KOPT-K1 (cell line): ENCODE measurements at regions not wholly inside any gene's neighbourhood (a gene's known extent, or its start where the extent isn't known, plus 50 kb on each side); places are given as distances from the start of the nearest gene placed in this dataset.
"Not testable (repeated sequence)": the region's sequence is repeated elsewhere in the genome, so short reads cannot be mapped to it uniquely, and the experiment has no call there.

Experiments used
- H3K27ac ChIP-seq: fragments of 200-600 bp; sonication (generic); 2 replicates; pipeline ENCODE4 v1.5.1; 2016; ENCODE audit warnings: antibody characterized with exemption, mild to moderate bottlenecking, low read depth, low read length; ENCODE audit not compliant: poor library complexity, severe bottlenecking
- H3K36me3 ChIP-seq: fragments of 200-600 bp; sonication (generic); 2 replicates; pipeline ENCODE4 v1.5.1; 2017; ENCODE audit warnings: antibody characterized with exemption, mild to moderate bottlenecking, low read length, moderate library complexity; ENCODE audit not compliant: insufficient read depth
- H3K9me3 ChIP-seq: fragments of 200-600 bp; sonication (generic); 2 replicates; pipeline ENCODE4 v1.5.1; 2017; ENCODE audit warnings: antibody characterized with exemption, low read length, mild to moderate bottlenecking; ENCODE audit not compliant: insufficient read depth, poor library complexity, severe bottlenecking

DNA sequence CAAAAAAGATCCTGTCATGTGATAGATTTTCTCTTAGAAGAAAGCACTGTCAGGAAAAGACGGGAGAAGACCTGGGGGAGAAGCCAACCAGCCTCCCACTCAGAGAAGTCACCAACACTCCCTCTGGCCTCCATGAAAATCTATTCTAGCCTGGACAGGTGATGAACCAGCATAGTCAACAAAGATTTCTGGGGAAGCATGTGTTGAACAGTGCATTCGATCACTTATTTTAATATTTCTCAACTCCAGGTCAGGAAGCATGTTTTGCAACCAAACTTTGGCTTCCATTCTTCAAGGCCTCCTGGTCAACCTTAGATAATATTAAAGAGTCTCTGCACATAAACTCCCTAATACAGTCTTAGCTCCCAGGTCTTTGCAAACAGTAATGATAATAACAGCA, 74.7 kb upstream of the ERCC4 start:
- H3K9me3 ChIP-seq = peaks cover 3% of the 10 kb centered on the region

DNA sequence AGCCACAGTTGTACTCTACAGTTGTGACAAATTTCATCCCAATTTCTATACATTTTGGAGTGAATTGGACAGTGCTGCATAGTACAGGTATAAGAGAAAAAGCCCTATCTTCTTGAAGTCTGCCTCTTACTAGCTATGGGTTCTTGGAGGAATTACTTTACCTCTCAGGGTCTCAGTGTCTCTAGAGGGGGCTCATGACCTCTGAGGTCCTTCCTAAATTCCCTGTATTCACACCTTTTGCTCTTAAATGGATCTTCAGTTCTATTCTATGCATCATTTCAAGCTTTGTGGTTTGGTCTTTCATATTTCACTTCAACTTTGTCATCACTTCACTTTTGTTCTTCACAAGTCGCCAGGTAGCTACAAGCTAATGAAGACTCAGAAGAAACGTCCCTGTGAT, 71.2 kb upstream of the ERCC4 start:
- no peaks in the 10 kb centered on the region for H3K36me3 ChIP-seq
- H3K9me3 ChIP-seq = peaks cover 3% of the 10 kb centered on the region
- no peak overlapping the region for H3K27ac ChIP-seq

More for the DNA sequence above, 74.7 kb upstream of the ERCC4 start:
- Histone ChIP-seq H3K36me3 (no peaks in the 10 kb centered on the region), H3K27ac (no peak overlapping the region)

DNA sequence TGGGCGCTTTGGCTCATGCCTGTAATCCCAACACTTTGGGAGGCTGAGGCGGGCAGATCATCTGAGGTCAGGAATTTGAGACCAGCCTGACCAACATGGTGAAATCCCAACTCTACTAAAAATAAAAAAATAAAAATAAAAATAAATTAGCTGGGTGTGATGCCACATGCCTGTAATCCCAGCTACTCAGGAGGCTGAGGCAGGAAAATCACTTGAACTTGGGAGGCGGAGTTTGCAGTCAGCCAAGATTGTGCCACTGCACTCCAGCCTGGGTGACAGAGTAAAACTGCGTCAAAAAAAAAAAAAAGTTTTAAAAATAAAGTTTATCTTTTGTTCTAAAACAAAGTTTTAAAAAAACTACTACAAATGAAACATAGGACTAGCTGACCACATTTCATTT, 69.8 kb upstream of the ERCC4 start:
- not testable (repeated sequence) for H3K9me3 ChIP-seq, H3K27ac ChIP-seq, H3K36me3 ChIP-seq

DNA sequence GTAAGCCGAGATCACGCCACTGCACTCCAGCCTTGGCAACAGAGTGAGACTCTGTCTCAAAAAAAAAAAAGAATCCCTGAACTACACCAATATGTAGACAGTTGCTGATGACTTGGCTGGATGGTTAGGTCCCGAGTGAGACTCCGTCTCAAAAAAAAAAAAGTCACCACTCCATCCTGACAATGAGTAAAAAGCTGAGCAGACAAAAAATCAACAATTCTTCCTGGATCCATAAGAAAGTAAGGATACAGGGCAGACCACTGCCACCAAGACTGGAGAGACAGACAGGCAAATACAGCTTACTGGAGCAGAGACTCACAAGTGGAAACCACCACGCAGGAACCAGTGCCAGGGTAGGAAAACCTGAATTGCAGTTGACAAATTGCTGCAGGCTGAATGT, 67.1 kb upstream of the ERCC4 start:
- Histone ChIP-seq H3K27ac (no peak overlapping the region), H3K9me3 (peaks cover 3% of the 10 kb centered on the region), H3K36me3 (no peaks in the 10 kb centered on the region)

DNA sequence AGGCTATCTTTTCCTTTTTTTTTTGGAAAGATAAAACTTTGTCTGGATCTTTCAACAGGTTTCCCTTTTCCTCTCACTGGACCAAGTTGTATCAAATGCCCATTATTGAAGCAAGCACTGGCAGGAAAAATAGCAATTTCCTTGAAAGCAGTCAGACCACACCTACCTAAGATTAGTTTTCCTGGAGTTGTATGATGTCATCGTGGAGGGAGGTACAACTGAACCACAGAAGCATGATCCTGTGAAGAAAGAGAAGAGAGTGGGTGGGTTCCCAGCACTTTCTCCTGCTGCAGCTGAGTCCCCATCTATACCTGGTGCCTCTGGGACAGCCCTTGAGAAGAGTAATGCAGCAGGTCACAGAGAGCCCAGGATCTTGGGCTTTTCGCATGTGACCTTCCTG, 63.6 kb upstream of the ERCC4 start:
- no peak overlapping the region for H3K27ac ChIP-seq
- no peaks in the 10 kb centered on the region for H3K9me3 ChIP-seq
- H3K36me3 ChIP-seq = no peaks in the 10 kb centered on the region

DNA sequence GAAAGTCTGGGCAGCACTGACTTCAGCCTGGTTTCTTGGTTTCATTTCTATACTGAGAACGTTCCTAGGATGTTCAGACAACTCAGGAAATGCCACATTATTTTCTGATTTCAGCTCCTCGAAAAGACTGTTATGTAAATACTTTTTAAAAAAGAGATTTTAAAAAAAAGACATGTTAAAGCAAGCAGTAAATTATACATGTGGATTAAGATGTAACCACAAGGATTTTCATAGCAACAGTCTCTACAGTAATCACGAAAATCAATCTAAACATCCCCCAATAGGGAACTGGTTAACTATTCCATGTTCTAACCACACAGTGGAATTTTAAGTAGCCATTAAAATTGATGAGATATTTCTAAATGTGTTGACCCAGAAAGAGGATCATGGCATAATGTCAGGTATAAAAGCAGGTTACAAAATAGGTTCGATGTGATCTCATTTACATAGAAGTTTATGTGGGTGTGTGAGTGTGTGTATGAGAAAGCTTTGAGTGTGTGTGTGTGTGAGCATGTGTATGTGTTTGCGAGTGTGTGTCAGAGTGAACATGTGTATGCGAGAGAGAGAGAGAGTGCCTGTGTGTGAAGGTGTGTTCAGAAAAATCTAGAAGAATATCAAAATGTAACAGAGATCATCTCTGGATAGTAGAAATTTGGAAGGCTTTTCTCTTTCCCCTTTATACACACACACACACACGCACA, 63.0 kb upstream of the ERCC4 start:
- Histone ChIP-seq H3K9me3 (no peaks in the 10 kb centered on the region), H3K36me3 (no peaks in the 10 kb centered on the region), H3K27ac (no peak overlapping the region)

DNA sequence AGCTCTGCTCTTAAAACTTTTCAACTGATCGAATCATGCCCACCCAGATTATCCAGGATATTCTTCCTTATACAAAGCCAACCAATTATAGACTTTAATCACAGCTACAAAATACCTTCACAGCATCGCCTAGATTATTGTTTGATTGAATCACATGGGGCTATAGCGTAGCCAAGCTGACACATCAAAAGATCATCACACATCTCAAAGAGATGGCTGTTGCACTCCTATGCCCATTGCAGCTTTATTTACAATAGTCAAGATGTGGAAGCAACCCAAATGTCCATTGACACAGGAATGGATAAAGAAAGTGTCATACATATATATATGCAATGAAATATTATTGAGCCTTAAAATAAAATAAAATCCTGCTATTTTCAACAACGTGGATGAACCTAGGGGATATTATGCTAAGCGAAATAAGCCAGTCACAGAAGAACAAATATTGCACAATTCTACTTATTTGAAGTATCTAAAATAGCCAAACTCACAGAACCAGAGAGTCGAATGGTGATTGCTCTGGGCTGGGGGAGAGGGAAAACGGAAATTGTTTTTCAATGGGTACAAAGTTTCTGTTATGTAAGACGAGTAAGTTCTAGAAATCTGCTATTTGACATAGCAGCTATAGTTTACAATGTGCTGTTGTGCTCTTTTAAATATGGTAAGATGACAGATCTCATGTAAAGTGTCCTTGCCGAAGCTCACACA, 60.9 kb upstream of the ERCC4 start:
- H3K36me3 ChIP-seq = no peaks in the 10 kb centered on the region
- no peak overlapping the region for H3K27ac ChIP-seq
- peaks cover 9% of the 10 kb centered on the region for H3K9me3 ChIP-seq

DNA sequence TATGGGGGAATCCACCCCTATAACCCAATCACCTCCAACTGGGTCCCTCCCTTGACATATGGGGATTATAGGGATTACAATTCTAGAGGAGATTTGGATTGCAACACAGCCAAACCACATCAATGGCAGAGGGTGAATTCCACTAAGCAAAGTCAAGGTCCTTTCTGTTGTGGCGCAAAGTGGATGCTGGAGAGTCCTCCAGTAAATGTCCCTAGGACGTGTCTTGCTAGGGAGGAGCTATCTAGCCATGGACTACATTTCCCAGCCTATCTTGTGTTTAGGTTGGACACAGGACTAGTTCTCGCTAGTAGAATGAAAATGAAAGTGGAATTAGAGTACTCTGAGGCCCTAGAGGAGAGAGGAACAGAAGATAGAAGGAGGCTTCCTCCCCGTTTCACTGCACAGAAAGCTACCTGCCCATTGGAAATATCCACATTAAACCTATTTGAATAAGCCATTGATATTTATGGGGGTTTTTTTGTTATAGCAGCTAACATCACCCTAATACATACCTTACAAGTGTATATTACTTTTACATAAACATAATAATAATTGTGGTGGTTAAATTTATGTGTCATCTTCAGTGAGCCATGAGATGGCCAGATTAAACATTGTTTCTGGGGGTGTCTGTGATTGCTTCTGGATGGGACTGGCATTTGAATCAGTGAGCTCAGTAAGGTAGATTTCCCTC, 56.7 kb upstream of the ERCC4 start:
- no peaks in the 10 kb centered on the region for H3K36me3 ChIP-seq

DNA sequence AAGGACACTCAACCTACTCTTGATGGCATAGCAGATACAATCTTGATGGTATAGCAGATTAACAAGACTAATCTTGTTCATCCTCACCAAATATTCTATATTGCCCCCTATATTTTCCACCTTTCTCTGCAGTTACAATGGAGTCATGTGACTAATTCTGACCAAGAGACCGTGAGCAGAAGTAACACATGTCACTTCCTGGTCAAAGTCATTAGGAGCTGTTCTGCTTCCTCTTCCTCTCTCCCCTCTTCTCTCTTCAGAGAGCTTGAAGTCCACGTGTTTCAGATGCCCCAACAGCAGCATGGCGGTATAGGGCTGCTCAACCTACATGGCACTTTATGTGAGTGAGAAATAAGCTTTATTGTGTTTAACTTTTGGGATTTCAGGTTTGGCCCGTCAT, 55.3 kb upstream of the ERCC4 start:
- Histone ChIP-seq H3K9me3 (peaks cover 9% of the 10 kb centered on the region), H3K36me3 (no peaks in the 10 kb centered on the region), H3K27ac (no peak overlapping the region)

More for the DNA sequence above, 56.7 kb upstream of the ERCC4 start:
- no peak overlapping the region for H3K27ac ChIP-seq
- H3K9me3 ChIP-seq = peaks cover 9% of the 10 kb centered on the region

DNA sequence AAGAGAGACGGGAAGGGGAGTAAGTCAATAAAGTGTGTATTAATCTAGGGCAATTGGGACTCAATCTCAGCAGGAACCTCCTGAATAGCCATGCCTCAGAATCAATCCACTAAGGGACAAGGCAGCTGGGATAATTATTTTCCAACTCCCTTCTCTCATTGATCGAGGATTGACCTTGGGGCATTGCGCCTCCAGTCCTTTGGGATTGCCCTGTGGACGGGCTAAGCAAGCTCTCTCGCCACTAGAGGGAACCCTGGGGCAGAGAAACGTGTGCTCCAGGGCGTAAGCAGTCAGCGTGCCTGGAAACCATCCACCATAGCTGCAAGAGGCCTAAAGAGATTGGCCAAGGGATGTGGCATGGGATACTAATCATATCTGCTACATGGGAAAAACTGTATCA, 53.9 kb upstream of the ERCC4 start:
- Histone ChIP-seq H3K9me3 (peaks cover 9% of the 10 kb centered on the region), H3K27ac (no peak overlapping the region), H3K36me3 (no peaks in the 10 kb centered on the region)
